WI38 (cell line): ENCODE measurements at regions not wholly inside any gene's neighbourhood (a gene's known extent, or its start where the extent isn't known, plus 50 kb on each side); places are given as distances from the start of the nearest gene placed in this dataset.

Source experiments
- H3K4me3 ChIP-seq: 2 replicates; pipeline ENCODE4 v1.5.1; 2011; ENCODE audit warnings: low read depth, mild to moderate bottlenecking, control low read depth, low read length
- TF ChIP-seq, protein P1 (sequence below): IDR thresholded peaks from 2 replicates; pipeline ENCODE4 v1.5.1; 2012; ENCODE audit warnings: low read depth, mild to moderate bottlenecking, control low read depth, low read length

DNA sequence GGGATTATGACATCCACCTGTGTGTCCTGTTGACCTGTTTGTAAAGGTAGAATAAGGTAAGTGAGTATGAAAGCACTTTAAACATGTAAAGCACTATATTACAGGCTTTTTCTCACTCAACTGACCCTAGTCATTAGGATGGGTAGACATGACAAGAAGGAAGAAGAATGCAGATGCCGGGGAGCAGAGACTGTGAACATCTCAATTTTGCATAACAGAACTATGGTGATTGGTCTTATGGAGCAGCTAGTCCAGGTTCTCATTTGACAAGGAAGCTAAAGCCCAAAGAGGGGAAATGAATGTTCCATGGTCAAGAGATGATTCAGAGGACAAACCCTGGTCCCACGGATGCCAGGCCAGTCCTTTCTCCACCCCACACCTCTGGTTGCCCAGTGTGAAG lies 200.1 kb upstream of the BCL6 start:
- no peak overlapping the region for H3K4me3 ChIP-seq
- TF ChIP-seq, protein P1, sequence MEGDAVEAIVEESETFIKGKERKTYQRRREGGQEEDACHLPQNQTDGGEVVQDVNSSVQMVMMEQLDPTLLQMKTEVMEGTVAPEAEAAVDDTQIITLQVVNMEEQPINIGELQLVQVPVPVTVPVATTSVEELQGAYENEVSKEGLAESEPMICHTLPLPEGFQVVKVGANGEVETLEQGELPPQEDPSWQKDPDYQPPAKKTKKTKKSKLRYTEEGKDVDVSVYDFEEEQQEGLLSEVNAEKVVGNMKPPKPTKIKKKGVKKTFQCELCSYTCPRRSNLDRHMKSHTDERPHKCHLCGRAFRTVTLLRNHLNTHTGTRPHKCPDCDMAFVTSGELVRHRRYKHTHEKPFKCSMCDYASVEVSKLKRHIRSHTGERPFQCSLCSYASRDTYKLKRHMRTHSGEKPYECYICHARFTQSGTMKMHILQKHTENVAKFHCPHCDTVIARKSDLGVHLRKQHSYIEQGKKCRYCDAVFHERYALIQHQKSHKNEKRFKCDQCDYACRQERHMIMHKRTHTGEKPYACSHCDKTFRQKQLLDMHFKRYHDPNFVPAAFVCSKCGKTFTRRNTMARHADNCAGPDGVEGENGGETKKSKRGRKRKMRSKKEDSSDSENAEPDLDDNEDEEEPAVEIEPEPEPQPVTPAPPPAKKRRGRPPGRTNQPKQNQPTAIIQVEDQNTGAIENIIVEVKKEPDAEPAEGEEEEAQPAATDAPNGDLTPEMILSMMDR, result no peak

DNA sequence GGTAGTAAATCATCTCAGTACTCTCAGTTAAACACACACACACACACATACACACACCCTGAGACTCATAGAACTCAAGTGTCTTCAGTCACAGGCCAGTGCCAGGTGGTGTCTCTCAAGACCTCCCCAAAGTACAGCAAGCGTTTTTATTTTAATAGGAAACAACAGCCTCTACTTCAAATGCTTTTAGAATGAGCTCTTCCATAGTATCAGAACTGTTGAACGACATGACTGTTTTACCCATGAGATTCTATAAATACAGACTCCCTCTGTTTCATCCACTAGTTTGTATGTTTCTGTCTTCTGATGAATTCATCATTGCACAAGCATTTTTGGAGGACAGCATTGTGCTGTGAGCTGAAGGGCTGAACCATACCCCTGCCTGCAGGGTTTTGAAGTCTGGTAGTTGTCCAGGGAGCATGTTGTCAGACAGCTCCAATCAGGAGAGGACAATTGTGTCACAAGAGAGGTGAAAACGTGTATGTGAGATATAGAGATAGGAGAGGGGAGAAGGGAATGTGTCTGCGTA lies 201.0 kb upstream of the BCL6 start:
- H3K4me3 ChIP-seq, result no peak overlapping the region
- TF ChIP-seq, protein P1, result no peak

DNA sequence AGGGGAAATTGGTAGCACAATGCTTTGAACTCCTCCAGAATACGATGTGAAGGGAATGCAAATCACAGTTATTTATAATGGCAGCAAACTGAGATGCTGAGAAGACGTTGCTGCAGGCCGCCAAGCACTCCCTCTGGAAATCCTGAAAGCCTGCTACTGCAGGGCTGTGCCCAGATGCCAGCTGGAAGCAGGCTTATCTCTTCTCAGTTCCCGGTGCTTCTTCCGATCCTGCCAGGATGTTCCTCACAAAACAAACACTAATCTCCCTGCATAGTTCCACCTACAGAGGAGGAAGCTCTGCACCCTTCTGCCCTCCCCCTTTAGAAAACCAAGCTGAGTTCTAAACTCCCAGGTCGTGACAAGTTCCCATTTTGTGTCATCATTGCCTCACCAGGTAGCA lies 201.7 kb upstream of the BCL6 start:
- no peak overlapping the region for H3K4me3 ChIP-seq
- TF ChIP-seq, protein P1, result no peak

DNA sequence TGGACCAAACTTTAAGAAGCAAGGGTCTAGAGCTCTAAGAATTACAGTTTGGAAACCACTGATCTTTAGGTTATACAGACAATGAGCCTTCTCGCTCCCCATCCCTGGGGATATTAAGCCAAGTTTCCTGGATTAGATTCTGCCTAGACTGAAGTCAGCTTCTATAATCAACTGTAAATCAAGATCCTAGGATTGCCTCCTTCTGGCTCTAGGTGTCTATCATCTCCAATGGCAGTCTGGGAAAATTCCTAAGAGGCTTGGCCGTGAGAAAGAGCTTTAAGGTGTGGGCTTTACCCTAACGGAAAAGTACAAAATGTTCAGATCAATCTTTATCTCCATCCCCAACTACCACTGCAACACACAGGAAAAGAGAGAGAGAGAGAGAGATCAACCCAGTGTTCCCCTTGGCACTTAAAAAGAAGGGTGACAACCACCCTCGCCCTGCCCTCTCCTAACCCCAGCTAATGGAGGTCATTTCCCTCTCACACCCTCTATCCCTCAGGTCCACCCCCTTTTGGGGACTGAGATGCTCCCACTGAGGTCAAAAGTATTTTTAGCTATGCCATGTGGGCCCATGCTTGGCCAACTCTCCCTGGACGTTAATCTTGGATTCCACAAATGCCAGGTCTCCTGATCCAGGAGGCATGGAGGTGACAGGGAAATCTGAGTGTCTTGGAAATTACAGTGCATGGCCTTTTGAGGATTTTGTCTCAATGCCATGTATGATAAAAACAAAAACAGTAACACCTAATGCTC lies 202.8 kb upstream of the BCL6 start:
- no peak overlapping the region for H3K4me3 ChIP-seq
- TF ChIP-seq, protein P1, result no peak

DNA sequence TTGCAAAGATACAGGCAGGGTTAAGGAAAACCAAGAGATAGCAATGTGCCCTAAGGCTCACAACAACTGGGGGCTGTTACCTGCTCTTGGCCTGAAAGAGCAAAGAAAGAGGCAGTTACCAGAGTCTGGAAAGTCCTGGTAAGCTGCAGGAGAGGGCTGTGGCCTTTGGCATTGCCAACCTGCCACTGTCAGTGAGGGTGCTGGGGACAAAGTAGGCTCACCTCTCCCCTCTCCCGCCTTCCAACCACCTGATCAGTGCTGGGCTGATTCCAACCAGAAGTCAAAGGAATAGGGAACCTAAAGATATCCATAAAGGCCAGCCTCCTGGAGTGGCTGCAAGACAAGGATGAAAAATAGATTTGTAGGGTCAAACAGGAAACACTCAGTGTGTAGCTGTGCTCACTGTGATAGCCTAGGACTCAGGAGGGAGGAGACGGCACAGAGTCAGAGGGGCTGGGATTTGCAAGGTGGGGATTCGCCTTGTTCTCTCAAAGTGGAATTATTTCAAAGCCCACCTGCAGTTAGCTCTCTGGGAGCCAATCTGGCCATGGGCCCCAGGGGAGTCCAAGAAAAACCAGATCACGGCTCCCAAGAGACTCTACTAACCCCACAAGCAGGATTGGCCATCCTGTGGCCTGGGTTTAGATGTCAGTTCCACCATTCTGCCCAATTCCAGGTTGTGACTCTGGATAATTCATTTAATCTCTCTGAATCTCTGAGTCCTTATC lies 204.0 kb upstream of the BCL6 start:
- H3K4me3 ChIP-seq, result no peak overlapping the region
- TF ChIP-seq, protein P1, result no peak

DNA sequence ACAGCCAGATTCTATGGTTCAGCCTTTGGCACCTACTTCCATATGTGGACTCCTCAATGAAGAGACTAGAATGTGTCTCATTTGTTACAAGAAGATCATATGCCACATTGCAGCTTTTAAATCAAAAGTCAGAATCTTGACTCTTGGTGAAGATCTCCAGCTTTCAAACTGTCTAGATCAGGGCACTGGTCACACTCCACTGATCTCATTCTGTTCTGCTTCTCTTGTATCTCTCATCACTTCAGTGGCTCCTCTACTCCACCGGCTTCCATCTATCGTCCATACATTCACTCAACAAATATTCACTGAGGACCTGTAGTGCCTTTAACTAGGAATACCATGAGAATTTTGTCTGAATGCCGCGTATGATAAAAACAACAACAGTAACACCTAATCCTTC lies 203.3 kb upstream of the LPP start:
- TF ChIP-seq, protein P1, result no peak

More for the DNA sequence above, 203.3 kb upstream of the LPP start:
- no peak overlapping the region for H3K4me3 ChIP-seq
